Neural cell (in vitro differentiated cells): ENCODE measurements at regions not wholly inside any gene's neighbourhood (a gene's known extent, or its start where the extent isn't known, plus 50 kb on each side); places are given as distances from the start of the nearest gene placed in this dataset.

Source experiments
- H2AFZ ChIP-seq: fragments of 200-600, 300-800 bp; sonication (generic), shearing (Covaris generic); 2 replicates; pipeline ENCODE4 v1.6.0; 2014; ENCODE audit warnings: low read depth, mild to moderate bottlenecking, antibody characterized with exemption, low read length, moderate library complexity
- H3F3A ChIP-seq: fragments of 200-600 bp; shearing (Covaris generic); 2 replicates; pipeline ENCODE4 v1.6.1; 2016; ENCODE audit warnings: mild to moderate bottlenecking, moderate library complexity, mixed read lengths, antibody characterized with exemption, low read length; ENCODE audit not compliant: insufficient read depth, poor library complexity, severe bottlenecking
- H3K27ac ChIP-seq: fragments of 200-600, 300-800 bp; sonication (generic), shearing (Covaris generic); 2 replicates; pipeline ENCODE4 v1.5.1; 2014; ENCODE audit warnings: mild to moderate bottlenecking, low read length, moderate library complexity
- H3K27me3 ChIP-seq: fragments of 300-800, 200-600 bp; sonication (generic), shearing (Covaris generic); 2 replicates; pipeline ENCODE4 v1.6.0; 2014; ENCODE audit warnings: mild to moderate bottlenecking, low read depth, low read length, moderate library complexity; ENCODE audit not compliant: insufficient read depth
- H3K36me3 ChIP-seq: fragments of 300-800, 200-600 bp; sonication (generic), shearing (Covaris generic); 2 replicates; pipeline ENCODE4 v1.5.1; 2014; ENCODE audit warnings: mild to moderate bottlenecking, antibody characterized with exemption, low read length, moderate library complexity; ENCODE audit not compliant: insufficient read depth
- H3K4me2 ChIP-seq: fragments of 300-800, 200-600 bp; sonication (generic), shearing (Covaris generic); 2 replicates; pipeline ENCODE4 v1.6.0; 2014; ENCODE audit warnings: mild to moderate bottlenecking, low read length
- H3K4me3 ChIP-seq: fragments of 300-800, 200-600 bp; sonication (generic), shearing (Covaris generic); 2 replicates; pipeline ENCODE4 v1.5.1; 2014; ENCODE audit warnings: mild to moderate bottlenecking, low read length, moderate library complexity
- H3K79me2 ChIP-seq: fragments of 200-600 bp; shearing (Covaris generic); replicated peaks from 2 replicates; pipeline ENCODE4 v1.6.0; 2014; ENCODE audit warnings: mild to moderate bottlenecking, low read length, moderate library complexity; ENCODE audit not compliant: insufficient read depth
- H3K9ac ChIP-seq: fragments of 300-800, 200-600 bp; sonication (generic), shearing (Covaris generic); 2 replicates; pipeline ENCODE4 v1.6.1; 2016; ENCODE audit warnings: mild to moderate bottlenecking, low read length, mixed read lengths
- H3K9me2 ChIP-seq: fragments of 200-600 bp; shearing (Covaris generic); 2 replicates; pipeline ENCODE4 v1.6.1; 2016; ENCODE audit warnings: mild to moderate bottlenecking, low read length, mixed read lengths; ENCODE audit not compliant: insufficient read depth
- H3K9me3 ChIP-seq: fragments of 200-600, 300-800 bp; sonication (generic), shearing (Covaris generic); 2 replicates; pipeline ENCODE4 v1.6.1; 2016; ENCODE audit warnings: mild to moderate bottlenecking, mixed run types, low read length, moderate library complexity, mixed read lengths
- H4K20me1 ChIP-seq: fragments of 200-600 bp; shearing (Covaris generic); 2 replicates; pipeline ENCODE4 v1.6.1; 2016; ENCODE audit warnings: mild to moderate bottlenecking, mixed run types; ENCODE audit not compliant: insufficient read depth
- EP300 ChIP-seq: fragments of 450-650 bp; conservative IDR thresholded peaks from 2 replicates; pipeline ENCODE4 v1.6.1; 2014; ENCODE audit warnings: antibody characterized with exemption, mild to moderate bottlenecking, moderate library complexity; ENCODE audit not compliant: poor library complexity, severe bottlenecking
- EZH2 ChIP-seq: fragments of 200-600, 300-800 bp; shearing (Covaris generic), sonication (generic); IDR thresholded peaks from 2 replicates; pipeline ENCODE4 v1.6.1; 2014; ENCODE audit warnings: antibody characterized with exemption, low read length, borderline replicate concordance, mild to moderate bottlenecking; ENCODE audit not compliant: insufficient read depth, poor library complexity, severe bottlenecking
- MXI1 ChIP-seq: fragments of 450-650 bp; conservative IDR thresholded peaks from 2 replicates; pipeline ENCODE4 v1.6.1; 2014; ENCODE audit warnings: antibody characterized with exemption, mild to moderate bottlenecking; ENCODE audit not compliant: poor library complexity, severe bottlenecking
- POLR2AphosphoS5 ChIP-seq: IDR thresholded peaks from 2 replicates; pipeline ENCODE4 v1.6.1; 2012
- RAD21 ChIP-seq: fragments of 450-650 bp; conservative IDR thresholded peaks from 2 replicates; pipeline ENCODE4 v1.6.1; 2014; ENCODE audit warnings: antibody characterized with exemption, mild to moderate bottlenecking, moderate library complexity
- REST ChIP-seq: IDR thresholded peaks from 2 replicates; pipeline ENCODE4 v1.6.1; 2012; ENCODE audit warnings: borderline replicate concordance
- SMC3 ChIP-seq: fragments of 450-650 bp; conservative IDR thresholded peaks from 2 replicates; pipeline ENCODE4 v1.6.1; 2014; ENCODE audit warnings: antibody characterized with exemption, mild to moderate bottlenecking, moderate library complexity; ENCODE audit not compliant: poor library complexity
- TAF1 ChIP-seq: IDR thresholded peaks from 2 replicates; pipeline ENCODE4 v1.6.1; 2012; ENCODE audit warnings: low read depth
- TF ChIP-seq, protein P1 (sequence below): fragments of 450-650 bp; IDR thresholded peaks from 2 replicates; pipeline ENCODE4 v1.5.1; 2014; ENCODE audit warnings: antibody characterized with exemption, mild to moderate bottlenecking, moderate library complexity; ENCODE audit not compliant: poor library complexity, severe bottlenecking

- no peaks in the 10 kb centered on the region for H3K79me2 ChIP-seq
- TF ChIP-seq REST: no peak
- no peak for TF ChIP-seq EZH2
- no peak for TF ChIP-seq RAD21
- TF ChIP-seq, protein P1, sequence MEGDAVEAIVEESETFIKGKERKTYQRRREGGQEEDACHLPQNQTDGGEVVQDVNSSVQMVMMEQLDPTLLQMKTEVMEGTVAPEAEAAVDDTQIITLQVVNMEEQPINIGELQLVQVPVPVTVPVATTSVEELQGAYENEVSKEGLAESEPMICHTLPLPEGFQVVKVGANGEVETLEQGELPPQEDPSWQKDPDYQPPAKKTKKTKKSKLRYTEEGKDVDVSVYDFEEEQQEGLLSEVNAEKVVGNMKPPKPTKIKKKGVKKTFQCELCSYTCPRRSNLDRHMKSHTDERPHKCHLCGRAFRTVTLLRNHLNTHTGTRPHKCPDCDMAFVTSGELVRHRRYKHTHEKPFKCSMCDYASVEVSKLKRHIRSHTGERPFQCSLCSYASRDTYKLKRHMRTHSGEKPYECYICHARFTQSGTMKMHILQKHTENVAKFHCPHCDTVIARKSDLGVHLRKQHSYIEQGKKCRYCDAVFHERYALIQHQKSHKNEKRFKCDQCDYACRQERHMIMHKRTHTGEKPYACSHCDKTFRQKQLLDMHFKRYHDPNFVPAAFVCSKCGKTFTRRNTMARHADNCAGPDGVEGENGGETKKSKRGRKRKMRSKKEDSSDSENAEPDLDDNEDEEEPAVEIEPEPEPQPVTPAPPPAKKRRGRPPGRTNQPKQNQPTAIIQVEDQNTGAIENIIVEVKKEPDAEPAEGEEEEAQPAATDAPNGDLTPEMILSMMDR: no peak
- no peak for TF ChIP-seq POLR2AphosphoS5
- no peak for TF ChIP-seq MXI1
- TF ChIP-seq SMC3: no peak
- TF ChIP-seq TAF1: no peak
- TF ChIP-seq EP300: no peak
- no peak overlapping the region for H3K4me3 ChIP-seq
- H3K36me3 ChIP-seq: no peaks in the 10 kb centered on the region
- no peaks in the 10 kb centered on the region for H3K9me2 ChIP-seq
- H3F3A ChIP-seq: no peaks in the 10 kb centered on the region
- no peak overlapping the region for H3K4me2 ChIP-seq
- no peaks in the 10 kb centered on the region for H4K20me1 ChIP-seq
- no peaks in the 10 kb centered on the region for H3K9me3 ChIP-seq
- H3K27ac ChIP-seq: no peak overlapping the region
- no peak overlapping the region for H3K9ac ChIP-seq
- no peaks in the 10 kb centered on the region for H3K27me3 ChIP-seq
- H2AFZ ChIP-seq: no peak overlapping the region
These were observed 447.3 kb downstream of the FGF9 start for GRCh38 chr13:22118158-22118557.

- Histone ChIP-seq H3K9ac (no peak overlapping the region), H3K36me3 (no peaks in the 10 kb centered on the region), H3K27ac (no peak overlapping the region), H2AFZ (no peak overlapping the region), H3K4me3 (no peak overlapping the region), H3K27me3 (no peaks in the 10 kb centered on the region), H3K9me2 (no peaks in the 10 kb centered on the region), H3F3A (no peaks in the 10 kb centered on the region), H4K20me1 (no peaks in the 10 kb centered on the region), H3K79me2 (no peaks in the 10 kb centered on the region), H3K9me3 (no peaks in the 10 kb centered on the region), H3K4me2 (no peak overlapping the region)
- TF ChIP-seq EP300 (no peak), SMC3 (no peak), POLR2AphosphoS5 (no peak), EZH2 (no peak), MXI1 (no peak), TAF1 (no peak), REST (no peak), RAD21 (no peak)
- TF ChIP-seq, protein P1: no peak
These were observed 449.8 kb downstream of the FGF9 start for GRCh38 chr13:22120646-22121045.
